Heart left ventricle (tissue), 13 donors: ENCODE measurements at regions not wholly inside any gene's neighbourhood (a gene's known extent, or its start where the extent isn't known, plus 50 kb on each side); places are given as distances from the start of the nearest gene placed in this dataset.
"Not testable (repeated sequence)": the region's sequence is repeated elsewhere in the genome, so short reads cannot be mapped to it uniquely, and the experiment has no call there.

Experiments used
- CTCF ChIP-seq, 12 donors: fragments of 200-600 bp; sonication (generic) in 4 of 12; IDR thresholded peaks; one replicate each; pipeline versions ENCODE4 v1.5.0 to v1.8.0; 2018 to 2022; ENCODE audit warnings: antibody characterized with exemption in 12 of 12, mild to moderate bottlenecking in 5 of 12
- POLR2A ChIP-seq, 2 donors: fragments of 450-650 bp; IDR thresholded peaks; one replicate each; pipeline ENCODE4 v1.6.1; 2017; ENCODE audit warnings: antibody characterized with exemption in 2 of 2, mild to moderate bottlenecking in 2 of 2, moderate library complexity in 2 of 2
- donor health status: ischemic (EF 13 %, LVEDD 7.1; RV severe dilation, severe dysfunction).
- donor health status: DM: no; HTN: yes; CAD: no.
- donor health status: DM: no; HTN: no; CAD: no.
- donor health status: ischemic (EF 25% LVEDD 6.9; RV normal size, moderate dysfunction).
- donor health status: ischemic (EF 25% LVEDD 5.7; RV mildly dilated, moderate dysfunction).
- donor health status: ischemic (EF 35%, LVEDD 5.7; RV mildly dilated, moderate dysfunction).
- donor health status: nonischemic (EF 11% LVEDD 7.7; RV severe dilation, severe dysfunction).
- donor health status: DM: yes; HTN: yes; CAD: no.
- donor health status: PGD.
- donor health status: ischemic (EF 29% LVEDD 5.4; RV normal size, mild dysfunction).
- donor health status: nonischemic (EF 23%, LVEDD 6.1; RV moderate dilation, normal function).

DNA sequence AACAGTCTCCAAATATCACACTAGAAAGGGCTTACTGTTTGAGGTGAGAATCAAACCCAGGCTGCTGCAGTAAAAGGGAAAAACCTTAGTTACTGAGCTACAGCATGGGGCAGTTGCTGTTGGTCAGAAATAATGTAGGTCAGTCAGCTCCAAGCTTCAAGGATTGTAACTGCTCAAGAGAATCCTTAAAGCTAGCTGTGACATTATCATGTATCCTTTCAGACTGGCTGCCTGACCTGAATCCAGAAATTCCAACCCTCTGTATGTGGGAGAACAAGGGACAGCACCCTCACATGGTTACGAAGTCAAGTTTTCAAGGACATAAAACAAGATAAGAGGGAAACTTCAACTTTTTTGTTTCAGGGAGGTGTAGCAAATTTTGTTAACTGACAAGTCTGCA, 365.9 kb upstream of the NPAP1 start:
- TF ChIP-seq CTCF, POLR2A (IDR thresholded peaks at IDR 0.05): not testable (repeated sequence)
